ENCODE measurements at regions not wholly inside any gene's neighbourhood (a gene's known extent, or its start where the extent isn't known, plus 50 kb on each side); places are given as distances from the start of the nearest gene placed in this dataset.

DNA sequence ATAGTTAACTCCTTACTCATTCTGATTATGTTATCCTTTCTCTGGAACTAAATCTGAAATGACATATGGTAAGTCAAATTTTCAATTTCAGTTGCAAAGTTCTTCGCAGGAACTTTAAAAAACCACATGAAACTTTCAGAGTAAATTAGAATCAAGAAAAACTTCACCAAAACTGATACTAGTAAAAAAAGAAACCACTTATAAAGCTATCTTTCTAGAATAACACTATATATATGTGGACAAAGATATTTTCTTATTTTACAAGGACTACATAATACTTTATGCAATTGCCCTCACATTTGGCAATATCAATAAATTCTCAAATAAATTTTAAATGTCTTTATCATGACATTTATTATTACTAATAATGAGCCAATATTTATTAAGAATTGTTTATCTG, 1847.1 kb upstream of the NUDT12 start:
- TF ChIP-seq USF1 (IDR thresholded peaks at IDR 0.05), result no peak
- TF ChIP-seq, protein P1, sequence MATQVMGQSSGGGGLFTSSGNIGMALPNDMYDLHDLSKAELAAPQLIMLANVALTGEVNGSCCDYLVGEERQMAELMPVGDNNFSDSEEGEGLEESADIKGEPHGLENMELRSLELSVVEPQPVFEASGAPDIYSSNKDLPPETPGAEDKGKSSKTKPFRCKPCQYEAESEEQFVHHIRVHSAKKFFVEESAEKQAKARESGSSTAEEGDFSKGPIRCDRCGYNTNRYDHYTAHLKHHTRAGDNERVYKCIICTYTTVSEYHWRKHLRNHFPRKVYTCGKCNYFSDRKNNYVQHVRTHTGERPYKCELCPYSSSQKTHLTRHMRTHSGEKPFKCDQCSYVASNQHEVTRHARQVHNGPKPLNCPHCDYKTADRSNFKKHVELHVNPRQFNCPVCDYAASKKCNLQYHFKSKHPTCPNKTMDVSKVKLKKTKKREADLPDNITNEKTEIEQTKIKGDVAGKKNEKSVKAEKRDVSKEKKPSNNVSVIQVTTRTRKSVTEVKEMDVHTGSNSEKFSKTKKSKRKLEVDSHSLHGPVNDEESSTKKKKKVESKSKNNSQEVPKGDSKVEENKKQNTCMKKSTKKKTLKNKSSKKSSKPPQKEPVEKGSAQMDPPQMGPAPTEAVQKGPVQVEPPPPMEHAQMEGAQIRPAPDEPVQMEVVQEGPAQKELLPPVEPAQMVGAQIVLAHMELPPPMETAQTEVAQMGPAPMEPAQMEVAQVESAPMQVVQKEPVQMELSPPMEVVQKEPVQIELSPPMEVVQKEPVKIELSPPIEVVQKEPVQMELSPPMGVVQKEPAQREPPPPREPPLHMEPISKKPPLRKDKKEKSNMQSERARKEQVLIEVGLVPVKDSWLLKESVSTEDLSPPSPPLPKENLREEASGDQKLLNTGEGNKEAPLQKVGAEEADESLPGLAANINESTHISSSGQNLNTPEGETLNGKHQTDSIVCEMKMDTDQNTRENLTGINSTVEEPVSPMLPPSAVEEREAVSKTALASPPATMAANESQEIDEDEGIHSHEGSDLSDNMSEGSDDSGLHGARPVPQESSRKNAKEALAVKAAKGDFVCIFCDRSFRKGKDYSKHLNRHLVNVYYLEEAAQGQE (IDR thresholded peaks at IDR 0.05; ENCODE audit: low read depth), result no peak
